Upper lobe of left lung (tissue), 4 donors: ENCODE measurements at regions not wholly inside any gene's neighbourhood (a gene's known extent, or its start where the extent isn't known, plus 50 kb on each side); places are given as distances from the start of the nearest gene placed in this dataset.

Source experiments
- CTCF ChIP-seq, 6 experiments: fragments of 450-650 bp in 4 of 6; fragments of 200-600 bp in 2 of 6; sonication (generic) in 2 of 6; IDR thresholded peaks; one replicate each; pipeline ENCODE4 v1.5.1; 2016 to 2019; ENCODE audit warnings: antibody characterized with exemption in 6 of 6
- POLR2A ChIP-seq, 4 donors: fragments of 450-650 bp; IDR thresholded peaks; one replicate each; pipeline ENCODE4 v1.5.1; 2016 to 2017; ENCODE audit warnings: antibody characterized with exemption in 4 of 4, mild to moderate bottlenecking in 2 of 4
- POLR2AphosphoS5 ChIP-seq, 2 donors: sonication (generic); formaldehyde crosslinking; IDR thresholded peaks; one replicate each; pipeline ENCODE4 v1.5.1; 2017; ENCODE audit warnings: antibody characterized with exemption in 2 of 2

DNA sequence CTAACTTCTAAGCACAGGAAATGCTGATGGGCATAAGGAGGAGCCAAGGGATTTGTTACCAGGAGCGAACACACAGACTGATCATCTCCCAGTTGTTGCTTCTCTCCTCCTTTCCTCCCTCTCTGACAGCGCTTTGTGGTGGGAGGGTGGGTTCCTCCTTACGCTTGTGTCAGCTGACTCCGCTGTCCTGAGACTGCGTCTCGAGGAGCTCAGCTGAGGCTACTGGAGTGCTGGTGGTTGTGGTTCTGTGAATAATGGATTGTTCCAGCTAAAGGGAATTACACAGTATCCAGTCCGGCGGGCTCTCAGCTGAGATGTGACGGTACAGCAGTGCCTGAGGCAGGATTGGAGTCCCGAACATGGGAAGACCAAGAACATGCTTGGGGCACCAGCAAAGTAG is 113.4 kb downstream of the CTNND1 start:
- no peak for TF ChIP-seq POLR2AphosphoS5 (IDR thresholded peaks at IDR 0.05)
- TF ChIP-seq CTCF (IDR thresholded peaks at IDR 0.05): no peak
- TF ChIP-seq POLR2A (IDR thresholded peaks at IDR 0.05): no peak
